ENCODE measurements at regions not wholly inside any gene's neighbourhood (a gene's known extent, or its start where the extent isn't known, plus 50 kb on each side); places are given as distances from the start of the nearest gene placed in this dataset.

- DNase-seq: no peak
These were observed 511.7 kb downstream of the USP25 start for GRCh38 chr21:16241479-16241963.

DNA sequence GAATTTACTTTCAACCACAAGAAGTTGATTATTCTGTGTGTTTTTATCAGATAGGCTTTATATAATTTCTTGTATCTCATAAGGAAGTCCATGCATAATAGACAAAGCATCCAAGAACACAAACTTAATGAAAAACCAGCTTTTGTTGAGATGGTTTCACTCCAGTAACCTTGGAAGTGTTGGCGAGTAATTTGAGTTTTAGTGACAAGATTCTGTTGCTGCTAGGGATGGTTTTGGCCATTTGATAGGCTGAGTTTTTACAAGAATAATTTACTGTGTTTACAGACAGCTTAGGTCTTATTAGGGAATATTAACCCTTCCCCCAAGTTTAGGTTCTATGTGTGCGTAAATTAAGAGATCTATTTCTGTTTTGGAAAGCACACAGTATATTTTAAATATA, 513.6 kb downstream of the USP25 start:
- no peak for DNase-seq

DNA sequence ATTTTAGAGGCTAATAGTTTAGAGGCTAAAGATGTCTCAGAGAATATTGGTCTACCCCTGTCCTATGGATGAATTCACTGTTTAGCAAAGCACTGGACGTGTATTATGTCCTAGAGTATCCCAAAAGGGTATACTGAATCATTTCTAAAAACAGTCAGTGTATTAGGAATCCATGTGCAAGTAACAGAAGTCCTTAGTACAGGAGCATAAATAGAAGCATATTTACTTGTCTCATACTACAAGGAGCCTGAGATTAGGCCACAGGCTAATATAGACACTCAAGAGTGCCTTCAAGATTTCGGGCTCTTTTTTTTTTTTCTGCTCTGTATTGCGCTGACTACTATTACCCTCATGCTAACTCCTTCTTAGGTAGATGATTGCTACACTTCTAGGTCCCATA, 518.9 kb downstream of the USP25 start:
- DNase-seq: no peak

DNA sequence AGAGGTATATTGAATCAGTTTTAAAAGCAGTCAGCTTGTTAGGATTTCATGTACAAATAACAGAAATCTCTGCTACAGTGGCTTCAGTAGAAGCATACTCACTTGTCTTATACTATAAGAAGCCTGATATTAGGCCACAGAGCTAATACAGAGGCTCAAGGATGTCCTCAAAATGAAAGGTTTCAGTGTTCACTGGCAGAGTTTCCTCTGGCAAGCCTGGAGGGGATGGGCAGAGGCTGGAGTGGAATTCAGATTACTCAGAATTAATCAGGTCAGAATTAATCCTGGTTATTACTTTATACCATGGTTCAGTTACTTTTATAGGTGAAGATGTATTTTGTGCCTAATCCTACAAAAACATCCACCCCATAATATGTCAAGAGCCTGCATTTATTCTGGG, 520.5 kb downstream of the USP25 start:
- DNase-seq: no peak

GRCh38 chr21:16258844-16259611, 529.2 kb downstream of the USP25 start:
- DNase-seq: no peak

GRCh38 chr21:16262091-16262490, 532.3 kb downstream of the USP25 start:
- DNase-seq: no peak

- DNase-seq: no peak
These were observed 534.5 kb downstream of the USP25 start for GRCh38 chr21:16264319-16264718.

DNA sequence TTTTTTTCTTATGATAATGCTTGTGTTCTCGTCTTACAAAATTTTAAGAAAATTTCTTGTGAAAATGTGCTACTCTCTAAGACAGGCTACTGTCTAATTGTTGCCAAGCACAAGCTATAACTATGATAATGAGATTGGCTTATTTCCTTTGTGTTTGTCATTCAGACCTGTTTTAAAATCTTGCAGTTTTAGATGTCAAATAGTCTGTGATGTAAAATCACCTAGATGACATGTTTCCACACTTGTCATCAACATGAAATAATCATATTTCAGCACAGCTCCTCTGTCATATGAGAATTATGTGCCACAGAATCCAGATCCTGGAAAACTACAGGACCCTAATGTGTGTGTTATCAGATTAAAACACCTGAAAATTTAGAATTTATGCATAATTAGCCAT, 539.7 kb downstream of the USP25 start:
- DNase-seq: no peak

- no peak for DNase-seq
These were observed 550.2 kb downstream of the USP25 start for GRCh38 chr21:16279731-16280581.

DNA sequence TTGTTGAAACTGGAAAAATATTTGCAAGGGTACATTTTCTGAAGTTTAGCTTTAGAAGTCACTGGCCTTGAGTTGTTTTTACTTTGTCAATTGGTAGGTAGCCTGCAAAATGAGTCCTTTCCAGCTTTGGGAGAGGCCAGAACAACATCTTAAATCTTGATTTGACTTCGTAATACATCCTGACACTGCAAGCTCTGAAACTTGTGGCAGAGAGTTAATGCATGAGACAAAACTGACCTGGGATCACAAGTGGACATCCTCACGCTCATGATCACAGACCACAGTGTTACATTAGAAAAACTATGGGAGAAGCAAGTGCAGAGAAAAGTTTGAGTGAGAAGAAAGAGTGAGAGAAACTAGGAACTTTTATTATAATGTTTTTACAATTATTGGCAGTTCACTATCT, 550.9 kb downstream of the USP25 start:
- no peak for DNase-seq

GRCh38 chr21:16283516-16283915, 553.7 kb downstream of the USP25 start:
- no peak for DNase-seq

DNA sequence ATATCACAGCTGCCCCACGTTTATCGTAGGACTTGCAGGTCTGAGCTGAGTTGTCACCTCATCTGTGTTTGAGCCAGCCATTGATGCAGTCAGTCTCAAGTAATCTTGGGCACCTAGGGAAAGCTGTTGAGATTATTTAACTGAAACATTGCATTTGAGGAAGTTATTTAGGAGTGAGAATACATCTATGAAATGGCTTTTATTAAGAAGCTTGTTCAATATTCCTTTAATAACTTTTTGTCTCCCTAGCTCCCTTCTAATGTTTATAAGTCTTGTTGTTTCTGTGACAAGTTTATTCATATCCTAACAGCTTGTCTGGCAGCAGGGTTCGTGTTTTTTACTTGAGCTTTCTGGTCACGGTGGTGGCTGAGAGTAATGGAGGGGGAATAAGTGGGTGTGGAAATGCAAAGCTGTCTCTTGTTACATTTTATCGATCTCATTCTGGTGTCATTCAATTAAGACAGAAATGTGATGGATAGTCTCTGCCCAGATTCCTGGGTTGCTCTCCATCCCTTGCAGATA, 555.9 kb downstream of the USP25 start:
- no peak for DNase-seq

GRCh38 chr21:16287046-16287445, 557.3 kb downstream of the USP25 start:
- DNase-seq: no peak

DNA sequence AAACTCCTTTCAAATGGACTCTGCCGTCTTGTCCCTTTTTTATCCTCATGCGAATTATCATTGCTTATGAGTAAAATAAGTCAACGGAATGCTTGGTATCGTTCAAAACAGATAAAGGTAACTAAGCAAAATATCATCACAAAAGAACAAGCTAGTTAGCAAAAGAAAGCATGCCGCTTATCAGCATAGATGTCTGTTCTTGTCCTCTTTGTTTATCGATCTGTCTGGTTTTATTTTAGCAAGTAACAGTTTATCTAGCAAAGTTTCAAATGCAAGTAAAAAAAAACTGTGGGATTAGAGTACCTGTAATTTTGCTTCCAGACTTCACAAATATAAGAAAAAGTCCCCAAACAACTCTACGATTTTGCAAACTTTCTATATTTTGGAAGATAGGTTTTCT, 561.5 kb downstream of the USP25 start:
- no peak for DNase-seq

DNA sequence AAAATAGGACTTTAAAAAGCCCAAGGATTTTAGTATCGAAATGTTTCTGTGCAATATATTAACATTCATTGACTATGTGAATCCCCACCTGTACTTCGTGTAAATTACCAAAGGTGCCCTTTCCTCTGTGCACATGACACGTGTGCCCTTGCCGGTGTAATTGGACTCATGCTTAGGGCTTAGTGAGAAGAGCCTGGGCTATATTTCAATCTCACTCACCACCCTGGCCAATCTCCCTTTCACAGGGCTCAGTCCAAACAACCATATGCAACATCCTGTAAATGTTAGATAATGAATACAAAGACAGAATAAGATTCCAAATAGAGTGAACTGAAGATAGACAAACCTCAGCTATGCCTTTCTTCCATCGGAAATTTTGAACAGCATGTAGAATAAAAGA, 564.3 kb downstream of the USP25 start:
- DNase-seq: no peak

GRCh38 chr21:16302851-16303282, 573.1 kb downstream of the USP25 start:
- no peak for DNase-seq

DNA sequence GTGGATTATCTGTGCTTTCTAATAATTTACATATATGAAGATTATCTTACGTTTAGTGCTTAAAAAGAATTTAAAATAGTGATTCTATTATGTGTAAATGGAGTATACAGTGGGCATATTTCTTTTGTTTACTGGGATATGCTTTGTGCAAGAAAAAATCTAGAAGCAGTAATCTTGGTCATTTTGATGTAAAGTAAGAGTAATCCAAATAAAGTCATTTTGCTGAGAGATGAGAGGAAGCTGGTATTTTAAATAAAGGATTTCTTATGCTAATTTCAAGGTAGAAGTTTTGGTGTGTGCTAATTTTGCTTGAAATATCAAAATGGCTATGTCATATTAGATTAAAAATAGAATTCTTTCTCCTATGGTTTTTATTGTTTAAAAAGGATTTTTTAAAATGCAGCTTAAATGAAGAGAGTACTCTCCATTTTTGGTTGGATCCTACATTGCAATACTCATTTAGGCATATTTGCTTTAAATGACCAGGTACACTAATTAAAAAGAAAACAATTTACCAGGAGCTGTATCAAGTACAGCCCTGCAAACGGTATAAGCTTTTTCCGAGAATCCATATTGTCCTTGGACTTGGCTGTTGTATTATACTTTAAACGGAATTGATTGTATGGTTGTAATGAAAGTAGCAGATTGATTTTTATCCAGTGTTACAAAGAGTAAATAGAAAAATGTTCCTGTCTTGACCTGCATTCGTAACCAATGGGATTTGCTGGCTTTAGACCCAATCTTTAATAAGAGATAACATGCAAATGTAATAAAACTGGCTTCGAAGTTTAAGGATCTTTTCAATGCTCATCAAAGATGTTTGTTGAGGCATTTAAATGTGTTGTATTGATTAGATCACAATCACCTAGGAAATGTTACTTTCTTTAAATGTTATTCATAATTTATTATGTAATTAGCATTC, 574.7 kb downstream of the USP25 start:
- DNase-seq: no peak

DNA sequence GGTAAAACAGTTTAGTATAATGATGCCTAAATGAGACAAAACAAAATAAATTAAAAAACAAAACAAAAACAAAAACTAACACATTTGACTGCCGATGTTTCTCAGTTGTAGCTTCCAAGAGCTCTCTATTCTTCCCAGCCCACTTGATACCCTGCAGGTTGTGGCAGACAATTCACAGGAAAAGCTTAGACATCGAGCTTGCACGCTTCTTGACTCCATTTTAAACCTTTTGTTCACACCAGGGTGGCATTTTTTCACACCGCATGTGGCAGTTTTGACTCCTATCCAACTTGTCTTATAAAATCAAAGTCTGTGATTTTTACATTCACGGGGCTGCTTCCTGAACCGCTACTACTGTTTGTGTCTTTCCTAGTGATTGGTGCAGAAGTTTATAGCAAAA, 575.9 kb downstream of the USP25 start:
- no peak for DNase-seq

DNA sequence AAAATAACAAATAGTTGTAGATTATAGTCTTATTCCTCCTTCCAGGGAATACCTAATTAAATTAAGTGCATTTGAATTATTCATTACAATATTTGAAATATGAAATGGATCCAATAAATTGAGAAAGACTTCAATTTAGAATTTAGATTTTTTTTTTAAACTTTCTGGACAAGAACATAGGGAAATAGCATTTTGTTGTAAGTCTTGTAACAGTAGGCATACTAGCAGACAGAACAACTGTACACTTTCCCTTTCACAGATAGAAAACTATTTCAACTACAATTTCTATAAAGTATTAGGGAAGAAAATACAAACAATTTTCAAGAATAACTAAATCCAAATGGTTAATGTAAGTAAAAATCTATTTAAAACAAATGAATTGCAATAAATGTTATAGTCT, 577.5 kb downstream of the USP25 start:
- no peak for DNase-seq

DNA sequence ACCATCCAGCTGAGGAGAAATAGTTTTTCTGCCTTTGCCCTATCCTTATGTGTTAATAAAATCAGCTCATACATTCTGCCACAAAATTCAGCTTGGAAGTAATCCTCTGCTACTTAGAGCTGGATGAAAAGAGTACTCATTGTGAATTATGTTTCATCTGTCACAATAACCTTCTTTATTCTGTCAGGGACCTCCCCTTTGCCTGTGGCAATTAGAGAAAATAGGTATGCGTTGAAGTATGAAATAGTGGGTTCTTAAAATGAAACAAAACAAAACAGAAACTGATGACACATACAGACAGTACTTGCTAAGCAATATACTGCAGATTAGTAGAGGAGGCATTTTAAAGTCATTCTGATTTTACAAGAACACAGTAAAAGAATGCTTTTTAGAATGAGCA, 578.5 kb downstream of the USP25 start:
- DNase-seq: no peak

GRCh38 chr21:16309250-16309971, 579.6 kb downstream of the USP25 start:
- DNase-seq: no peak

DNA sequence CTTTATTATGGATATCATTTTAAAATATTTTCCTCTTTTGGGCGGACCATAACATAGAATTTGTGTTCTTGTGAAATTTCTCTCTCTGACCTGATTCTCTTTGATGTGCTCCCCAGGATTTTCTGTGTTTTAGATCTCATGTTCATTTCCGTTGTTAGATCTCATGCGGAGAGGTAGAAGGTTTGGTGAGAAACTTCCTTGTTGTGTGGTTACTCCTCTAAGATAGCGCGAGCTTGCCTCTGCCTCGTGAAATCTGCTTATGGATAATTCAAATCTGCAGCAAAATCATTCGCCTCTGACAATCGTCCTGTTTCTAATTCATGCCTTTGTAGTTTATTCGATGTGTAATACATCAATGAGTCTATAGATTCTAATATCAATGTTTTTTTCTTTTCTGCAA, 580.4 kb downstream of the USP25 start:
- no peak for DNase-seq
